Astrocyte of the cerebellum (primary cell): ENCODE measurements at regions not wholly inside any gene's neighbourhood (a gene's known extent, or its start where the extent isn't known, plus 50 kb on each side); places are given as distances from the start of the nearest gene placed in this dataset.

Source experiments
- DNase-seq: peaks from one replicate; pipeline ENCODE4 v3.0.0-alpha.2; 2011; ENCODE audit warnings: low read depth
- H3K4me3 ChIP-seq: 2 replicates; pipeline ENCODE4 v1.5.1; 2011; ENCODE audit warnings: mild to moderate bottlenecking, low read depth, low read length, moderate library complexity
- CTCF ChIP-seq: IDR thresholded peaks from 2 replicates; pipeline ENCODE4 v1.5.1; 2012; ENCODE audit warnings: low read length, low read depth, moderate library complexity, mild to moderate bottlenecking; ENCODE audit errors: missing control alignments
- in situ Hi-C: cut with HindIII; loops from 2 replicates; pipeline ENCODE4 v1.10.0; 2017; ENCODE audit warnings: low sequenced_read_pairs

DNA sequence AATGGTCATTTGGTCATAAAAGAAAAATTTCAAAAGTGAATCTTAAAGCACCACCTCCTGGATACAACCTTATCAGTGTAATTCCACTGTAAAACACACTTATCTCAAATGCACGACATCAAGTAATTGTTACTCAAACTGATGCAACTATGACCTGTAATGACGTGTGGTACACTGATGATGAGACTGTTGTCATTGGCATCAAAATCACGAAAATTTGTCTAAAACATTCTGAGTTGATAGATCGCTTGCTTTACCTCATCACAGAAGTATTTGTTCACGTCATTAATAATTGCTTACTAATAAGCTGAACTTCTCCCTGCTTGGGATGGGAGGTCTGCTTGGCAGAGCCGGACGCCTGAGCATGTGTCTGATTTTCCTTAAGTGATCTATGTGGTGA is 221.8 kb upstream of the KLF6 start:
- DNase-seq, result no peak
- TF ChIP-seq CTCF, result no peak
- no peak overlapping the region for H3K4me3 ChIP-seq
- in situ Hi-C loops, result no loop called here

DNA sequence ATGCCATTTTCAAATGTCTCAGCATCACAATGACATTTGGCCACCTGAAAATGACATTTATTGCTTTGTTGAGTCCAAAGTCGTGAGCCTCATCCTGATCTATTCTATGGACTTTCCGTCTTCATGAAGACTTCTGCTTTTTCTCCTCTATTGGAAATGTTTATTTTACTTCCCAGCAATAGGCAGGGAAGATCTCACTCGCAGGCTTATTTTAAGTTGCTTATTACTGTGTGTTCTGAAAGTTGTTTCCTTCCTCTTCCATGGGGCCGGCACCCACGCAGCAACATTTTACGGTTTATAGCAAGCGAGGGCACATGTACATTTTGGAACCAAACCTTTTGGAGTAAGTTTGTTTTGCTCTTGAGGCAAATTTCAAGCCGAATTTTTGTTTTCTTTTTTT is 221.0 kb upstream of the KLF6 start:
- in situ Hi-C loops, result no loop called here
- TF ChIP-seq CTCF, result no peak
- DNase-seq, result no peak
- H3K4me3 ChIP-seq, result no peak overlapping the region

DNA sequence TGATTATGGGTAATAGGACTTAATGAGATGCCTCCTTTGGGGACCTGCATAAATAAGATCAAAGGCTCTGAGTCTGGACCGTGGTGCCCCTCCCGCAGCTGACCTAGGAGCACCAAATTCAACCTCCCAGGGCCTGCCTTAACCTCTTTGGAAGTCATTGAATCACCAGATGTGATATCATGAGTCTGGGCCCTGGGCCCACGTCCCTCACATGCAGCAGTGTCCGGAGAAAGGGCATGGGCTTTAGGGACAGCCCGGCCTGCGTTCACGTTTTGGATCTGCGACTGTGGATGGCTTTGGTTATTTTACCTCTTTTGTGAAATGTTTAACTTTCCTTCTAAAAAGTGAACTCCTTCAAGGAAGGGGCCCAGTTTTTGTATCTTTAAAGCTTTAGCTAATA is 220.0 kb upstream of the KLF6 start:
- H3K4me3 ChIP-seq, result no peak overlapping the region
- in situ Hi-C loops, result no loop called here
- no peak for DNase-seq
- no peak for TF ChIP-seq CTCF

DNA sequence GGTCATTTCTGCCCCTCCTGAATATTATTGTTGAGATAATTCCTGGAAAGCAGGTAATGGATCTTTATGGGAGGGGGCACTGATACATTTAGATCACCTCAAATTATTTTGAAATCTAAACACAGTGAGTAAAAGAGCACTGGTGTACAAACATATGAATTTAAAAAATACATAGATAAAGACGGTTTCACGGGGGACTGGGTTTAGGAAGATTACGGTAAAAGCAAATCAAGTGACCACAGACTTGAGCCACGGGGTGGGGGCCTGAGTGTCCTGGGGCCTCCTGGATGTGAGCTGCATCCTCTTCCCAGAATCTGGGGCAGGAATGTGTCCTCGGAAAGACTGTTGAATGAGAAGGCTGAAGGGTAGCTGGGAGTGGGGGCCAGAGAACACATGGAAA is 219.1 kb upstream of the KLF6 start:
- DNase-seq, result no peak
- TF ChIP-seq CTCF, result no peak
- in situ Hi-C loops, result no loop called here
- no peak overlapping the region for H3K4me3 ChIP-seq

DNA sequence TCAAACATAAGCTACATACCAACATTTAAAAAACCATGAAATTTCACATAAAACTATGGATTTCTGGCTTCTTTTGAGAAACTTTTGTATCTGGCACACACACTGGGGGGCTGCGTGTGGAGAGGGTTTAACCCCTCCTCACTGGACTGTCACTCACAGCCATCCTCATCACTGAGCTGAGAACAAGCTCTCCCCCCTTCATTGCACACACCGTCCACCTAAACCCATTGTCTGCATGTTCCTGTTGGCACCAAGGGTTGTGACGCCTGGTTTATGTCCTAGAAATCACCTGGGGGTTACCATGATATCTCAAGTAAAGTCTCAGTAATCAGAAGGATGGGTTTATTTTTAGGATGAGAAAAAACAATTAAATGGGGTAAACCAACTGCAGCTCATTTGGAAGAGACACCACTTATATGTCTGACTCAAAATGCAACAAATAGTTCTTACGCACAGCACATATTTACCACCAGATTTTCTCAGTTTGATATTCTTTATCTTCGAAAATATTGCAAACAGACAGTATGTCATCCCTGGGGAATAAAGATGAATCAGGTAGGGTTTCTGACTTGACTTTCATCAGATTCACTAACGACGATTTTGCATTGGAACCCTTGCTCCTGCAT is 218.5 kb upstream of the KLF6 start:
- in situ Hi-C loops, result no loop called here

DNA sequence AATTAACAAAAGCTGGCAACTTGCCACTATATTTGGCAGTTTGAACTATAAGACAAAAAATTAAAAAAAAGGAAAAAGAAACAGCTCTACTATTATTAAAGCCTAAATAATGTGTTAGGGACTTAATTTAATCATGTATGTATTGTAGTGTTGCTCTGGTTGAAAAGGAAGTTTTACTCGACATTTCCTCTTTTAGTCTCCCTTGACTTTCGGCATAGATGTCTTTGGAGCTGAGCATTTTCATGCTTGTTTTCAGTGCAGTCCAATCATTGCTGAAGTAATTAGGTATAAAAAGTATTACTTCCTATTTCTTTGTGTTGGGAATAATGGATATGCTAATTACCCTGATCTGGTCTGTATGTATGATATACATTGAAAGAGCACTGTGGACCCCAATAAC is 216.8 kb upstream of the KLF6 start:
- in situ Hi-C loops, result no loop called here
- DNase-seq, result no peak

More for the DNA sequence above, 218.5 kb upstream of the KLF6 start:
- TF ChIP-seq CTCF, result no peak
- no peak for DNase-seq
- H3K4me3 ChIP-seq, result no peak overlapping the region

More for the DNA sequence above, 216.8 kb upstream of the KLF6 start:
- TF ChIP-seq CTCF, result no peak
- H3K4me3 ChIP-seq, result no peak overlapping the region
